NB4 (cell line): ENCODE measurements at regions not wholly inside any gene's neighbourhood (a gene's known extent, or its start where the extent isn't known, plus 50 kb on each side); places are given as distances from the start of the nearest gene placed in this dataset.

Source experiments
- CTCF ChIP-seq: IDR thresholded peaks from one replicate; pipeline ENCODE4 v1.5.1; 2012; ENCODE audit warnings: low read depth, low read length
- POLR2A ChIP-seq: IDR thresholded peaks from 2 replicates; pipeline ENCODE4 v1.6.1; 2011; ENCODE audit warnings: mild to moderate bottlenecking; ENCODE audit not compliant: insufficient read length; ENCODE audit errors: extremely low read depth
- TF ChIP-seq, protein P1 (sequence below): IDR thresholded peaks from 2 replicates; pipeline ENCODE4 v1.6.1; 2011; ENCODE audit warnings: low read depth, low read length

GRCh38 chr1:222099746-222100145, 357.9 kb upstream of the DUSP10 start:
- no peak for TF ChIP-seq CTCF
- TF ChIP-seq, protein P1, sequence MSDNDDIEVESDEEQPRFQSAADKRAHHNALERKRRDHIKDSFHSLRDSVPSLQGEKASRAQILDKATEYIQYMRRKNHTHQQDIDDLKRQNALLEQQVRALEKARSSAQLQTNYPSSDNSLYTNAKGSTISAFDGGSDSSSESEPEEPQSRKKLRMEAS: no peak
- TF ChIP-seq POLR2A: no peak
